SK-N-SH treated with all-trans-retinoic acid at 6 μM for 48 hours (cell line): ENCODE measurements at regions not wholly inside any gene's neighbourhood (a gene's known extent, or its start where the extent isn't known, plus 50 kb on each side); places are given as distances from the start of the nearest gene placed in this dataset.
A peak's percentile ranks its signal among the peaks of the same experiment; 100 is the strongest.

Experiments used
- ATAC-seq: fragments of 200-7000 bp; cut with Tn5 transposase; 3 replicates; pipeline ENCODE4 v1.9.1; 2020; ENCODE audit warnings: mild to moderate bottlenecking, moderate library complexity
- ARNTL ChIP-seq: fragments of 450-650 bp; formaldehyde crosslinking; IDR thresholded peaks from 2 replicates; pipeline ENCODE4 v1.5.0; 2020; ENCODE audit warnings: low read depth, mild to moderate bottlenecking, moderate library complexity, borderline replicate concordance
- BACH2 ChIP-seq: fragments of 250-450 bp; sonication (Bioruptor Pico); IDR thresholded peaks from 2 replicates; pipeline ENCODE4 v1.9.0; 2021; ENCODE audit warnings: mild to moderate bottlenecking, borderline replicate concordance
- CSDC2 ChIP-seq: fragments of 250-450 bp; sonication (Bioruptor Pico); IDR thresholded peaks from 2 replicates; pipeline ENCODE4 v1.5.0; 2020; ENCODE audit warnings: mild to moderate bottlenecking, moderate library complexity
- ESRRG ChIP-seq: fragments of 250-450 bp; sonication (Bioruptor Pico); IDR thresholded peaks from 2 replicates; pipeline ENCODE4 v1.6.1; 2021; ENCODE audit warnings: mild to moderate bottlenecking
- ISL1 ChIP-seq: fragments of 250-450 bp; sonication (Bioruptor Pico); IDR thresholded peaks from 2 replicates; pipeline ENCODE4 v2.1.2; 2022; ENCODE audit warnings: mild to moderate bottlenecking, moderate library complexity
- OSR1 ChIP-seq: fragments of 250-450 bp; sonication (Bioruptor Pico); IDR thresholded peaks from 2 replicates; pipeline ENCODE4 v1.8.0; 2022; ENCODE audit warnings: moderate library complexity, mild to moderate bottlenecking, inconsistent platforms
- PPARA ChIP-seq: fragments of 250-450 bp; sonication (Bioruptor Pico); IDR thresholded peaks from 2 replicates; pipeline ENCODE4 v1.5.0; 2020; ENCODE audit warnings: mild to moderate bottlenecking, borderline replicate concordance
- RARB ChIP-seq: fragments of 250-450 bp; sonication (Bioruptor Pico); IDR thresholded peaks from 2 replicates; pipeline ENCODE4 v1.8.0; 2021; ENCODE audit warnings: mild to moderate bottlenecking, moderate library complexity
- SNAI2 ChIP-seq: fragments of 250-450 bp; sonication (Bioruptor Pico); IDR thresholded peaks from 2 replicates; pipeline ENCODE4 v1.5.0; 2020; ENCODE audit warnings: mild to moderate bottlenecking, moderate library complexity
- TCF4 ChIP-seq: fragments of 250-450 bp; sonication (Bioruptor Pico); IDR thresholded peaks from 2 replicates; pipeline ENCODE4 v1.8.0; 2021; ENCODE audit warnings: mild to moderate bottlenecking, moderate library complexity, borderline replicate concordance
- TOX ChIP-seq: fragments of 250-450 bp; sonication (Bioruptor Pico); IDR thresholded peaks from 2 replicates; pipeline ENCODE4 v1.8.0; 2021; ENCODE audit warnings: mild to moderate bottlenecking, moderate library complexity, borderline replicate concordance
- ZC3H10 ChIP-seq: fragments of 250-450 bp; sonication (Bioruptor Pico); IDR thresholded peaks from 2 replicates; pipeline ENCODE4 v1.5.1; 2021; ENCODE audit warnings: mild to moderate bottlenecking, moderate library complexity
- ZFP3 ChIP-seq: fragments of 250-450 bp; sonication (Bioruptor Pico); IDR thresholded peaks from 2 replicates; pipeline ENCODE4 v1.5.0; 2020; ENCODE audit warnings: mild to moderate bottlenecking, moderate library complexity
- ZFP30 ChIP-seq: fragments of 450-650 bp; formaldehyde crosslinking; IDR thresholded peaks from 2 replicates; pipeline ENCODE4 v1.5.0; 2022; ENCODE audit warnings: mild to moderate bottlenecking, moderate library complexity
- ZNF565 ChIP-seq: fragments of 450-650 bp; formaldehyde crosslinking; conservative IDR thresholded peaks from 2 replicates; pipeline ENCODE4 v1.5.0; 2020; ENCODE audit warnings: low read depth, mild to moderate bottlenecking, moderate library complexity
- ZNF70 ChIP-seq: fragments of 450-650 bp; formaldehyde crosslinking; IDR thresholded peaks from 2 replicates; pipeline ENCODE4 v1.5.0; 2020; ENCODE audit warnings: mild to moderate bottlenecking, moderate library complexity
- ZNF8 ChIP-seq: fragments of 450-650 bp; formaldehyde crosslinking; IDR thresholded peaks from 2 replicates; pipeline ENCODE4 v1.5.0; 2020; ENCODE audit warnings: mild to moderate bottlenecking, moderate library complexity
- TF ChIP-seq, protein P1 (sequence below): fragments of 250-450 bp; sonication (Bioruptor Pico); IDR thresholded peaks from 2 replicates; pipeline ENCODE4 v1.5.0; 2020; ENCODE audit warnings: mild to moderate bottlenecking, moderate library complexity
- TF ChIP-seq, protein P2 (sequence below): fragments of 250-450 bp; sonication (Bioruptor Pico); IDR thresholded peaks from 2 replicates; pipeline ENCODE4 v1.5.1; 2021; ENCODE audit warnings: mild to moderate bottlenecking, moderate library complexity
- TF ChIP-seq, protein P3 (sequence below): fragments of 250-450 bp; sonication (Bioruptor Pico); IDR thresholded peaks from 2 replicates; pipeline ENCODE4 v1.5.1; 2020; ENCODE audit warnings: low read depth, mild to moderate bottlenecking, moderate library complexity
- TF ChIP-seq, protein P4 (sequence below): fragments of 250-450 bp; sonication (Bioruptor Pico); IDR thresholded peaks from 2 replicates; pipeline ENCODE4 v1.8.0; 2021; ENCODE audit warnings: low read depth, mild to moderate bottlenecking, moderate library complexity, borderline replicate concordance
- TF ChIP-seq, protein P5 (sequence below): fragments of 250-450 bp; sonication (Bioruptor Pico); IDR thresholded peaks from 2 replicates; pipeline ENCODE4 v1.8.0; 2020; ENCODE audit warnings: mild to moderate bottlenecking, moderate library complexity, borderline replicate concordance

DNA sequence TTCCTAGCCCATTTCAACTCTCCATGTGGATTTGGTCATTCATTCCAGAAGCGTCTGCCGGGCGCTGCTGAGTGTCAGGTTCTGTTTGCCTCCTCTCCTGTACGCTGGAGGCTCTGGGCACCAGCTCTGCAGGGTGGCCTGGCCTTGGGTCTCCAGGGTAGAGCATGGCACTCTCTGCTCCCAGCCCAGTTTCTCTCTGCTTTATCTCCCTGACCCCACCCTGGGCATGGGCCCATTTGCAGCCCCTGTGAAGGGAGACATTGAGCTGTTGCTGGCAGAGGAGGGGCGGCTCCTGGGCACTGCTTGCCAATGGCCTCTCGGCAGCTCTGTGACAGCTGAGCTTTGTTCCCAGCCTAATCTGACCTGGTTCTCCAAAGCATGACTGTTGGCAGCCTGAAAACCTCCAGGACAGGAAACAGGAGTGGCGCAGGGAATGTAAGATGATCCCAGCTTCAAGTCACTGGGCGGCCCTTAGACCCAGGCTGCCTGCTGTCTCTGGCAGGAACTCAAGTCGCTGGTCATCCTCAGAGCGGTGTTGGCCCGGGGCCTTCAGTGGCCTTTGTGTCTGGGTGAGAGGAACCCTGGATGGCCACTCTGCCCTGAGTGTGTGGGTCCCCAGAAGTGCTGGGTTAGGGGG is 146.8 kb downstream of the SEC14L1 start:
- ATAC-seq: peak; percentile 84

DNA sequence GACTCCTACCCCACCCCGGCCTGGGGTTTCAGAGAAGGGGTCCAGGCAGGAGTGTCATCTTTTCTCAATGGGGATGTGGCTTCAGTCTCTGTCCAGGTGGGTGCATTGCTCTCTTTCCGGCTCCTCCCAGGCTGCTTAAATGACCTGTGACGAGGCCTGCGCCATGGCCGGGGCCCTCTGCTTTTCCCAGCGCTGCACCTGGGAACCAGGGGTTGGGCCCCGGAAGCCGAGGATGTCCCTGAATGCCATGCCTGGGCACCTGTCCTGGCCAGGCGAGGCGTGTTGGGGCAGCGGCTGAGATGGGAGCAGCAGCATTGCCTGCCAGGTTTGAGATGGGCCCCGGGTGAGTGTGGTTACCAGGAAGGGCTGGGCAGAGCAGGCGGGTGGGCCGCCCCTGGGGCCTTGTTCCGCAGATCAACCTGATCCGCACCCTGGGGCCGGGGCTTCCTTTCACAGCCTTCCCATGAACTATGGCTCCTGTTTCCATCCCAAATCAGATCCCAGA is 147.4 kb downstream of the SEC14L1 start:
- ATAC-seq: peak; percentile 0; the same call in 2 of the 3 replicates
- TF ChIP-seq ESRRG (CRISPR knock-in tag): no peak
- no peak for TF ChIP-seq ZNF565
- TF ChIP-seq, protein P1, sequence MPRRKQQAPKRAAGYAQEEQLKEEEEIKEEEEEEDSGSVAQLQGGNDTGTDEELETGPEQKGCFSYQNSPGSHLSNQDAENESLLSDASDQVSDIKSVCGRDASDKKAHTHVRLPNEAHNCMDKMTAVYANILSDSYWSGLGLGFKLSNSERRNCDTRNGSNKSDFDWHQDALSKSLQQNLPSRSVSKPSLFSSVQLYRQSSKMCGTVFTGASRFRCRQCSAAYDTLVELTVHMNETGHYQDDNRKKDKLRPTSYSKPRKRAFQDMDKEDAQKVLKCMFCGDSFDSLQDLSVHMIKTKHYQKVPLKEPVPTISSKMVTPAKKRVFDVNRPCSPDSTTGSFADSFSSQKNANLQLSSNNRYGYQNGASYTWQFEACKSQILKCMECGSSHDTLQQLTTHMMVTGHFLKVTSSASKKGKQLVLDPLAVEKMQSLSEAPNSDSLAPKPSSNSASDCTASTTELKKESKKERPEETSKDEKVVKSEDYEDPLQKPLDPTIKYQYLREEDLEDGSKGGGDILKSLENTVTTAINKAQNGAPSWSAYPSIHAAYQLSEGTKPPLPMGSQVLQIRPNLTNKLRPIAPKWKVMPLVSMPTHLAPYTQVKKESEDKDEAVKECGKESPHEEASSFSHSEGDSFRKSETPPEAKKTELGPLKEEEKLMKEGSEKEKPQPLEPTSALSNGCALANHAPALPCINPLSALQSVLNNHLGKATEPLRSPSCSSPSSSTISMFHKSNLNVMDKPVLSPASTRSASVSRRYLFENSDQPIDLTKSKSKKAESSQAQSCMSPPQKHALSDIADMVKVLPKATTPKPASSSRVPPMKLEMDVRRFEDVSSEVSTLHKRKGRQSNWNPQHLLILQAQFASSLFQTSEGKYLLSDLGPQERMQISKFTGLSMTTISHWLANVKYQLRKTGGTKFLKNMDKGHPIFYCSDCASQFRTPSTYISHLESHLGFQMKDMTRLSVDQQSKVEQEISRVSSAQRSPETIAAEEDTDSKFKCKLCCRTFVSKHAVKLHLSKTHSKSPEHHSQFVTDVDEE (CRISPR knock-in tag): no peak
- no peak for TF ChIP-seq PPARA (CRISPR knock-in tag)
- TF ChIP-seq TCF4: no peak
- TF ChIP-seq ZNF8 (CRISPR knock-in tag): no peak
- no peak for TF ChIP-seq CSDC2 (CRISPR knock-in tag)
- TF ChIP-seq ZNF70 (CRISPR knock-in tag): no peak
- TF ChIP-seq, protein P2, sequence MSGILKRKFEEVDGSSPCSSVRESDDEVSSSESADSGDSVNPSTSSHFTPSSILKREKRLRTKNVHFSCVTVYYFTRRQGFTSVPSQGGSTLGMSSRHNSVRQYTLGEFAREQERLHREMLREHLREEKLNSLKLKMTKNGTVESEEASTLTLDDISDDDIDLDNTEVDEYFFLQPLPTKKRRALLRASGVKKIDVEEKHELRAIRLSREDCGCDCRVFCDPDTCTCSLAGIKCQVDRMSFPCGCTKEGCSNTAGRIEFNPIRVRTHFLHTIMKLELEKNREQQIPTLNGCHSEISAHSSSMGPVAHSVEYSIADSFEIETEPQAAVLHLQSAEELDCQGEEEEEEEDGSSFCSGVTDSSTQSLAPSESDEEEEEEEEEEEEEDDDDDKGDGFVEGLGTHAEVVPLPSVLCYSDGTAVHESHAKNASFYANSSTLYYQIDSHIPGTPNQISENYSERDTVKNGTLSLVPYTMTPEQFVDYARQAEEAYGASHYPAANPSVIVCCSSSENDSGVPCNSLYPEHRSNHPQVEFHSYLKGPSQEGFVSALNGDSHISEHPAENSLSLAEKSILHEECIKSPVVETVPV (CRISPR knock-in tag): no peak
- no peak for TF ChIP-seq BACH2 (CRISPR knock-in tag)
- no peak for TF ChIP-seq ZC3H10 (CRISPR knock-in tag)
- no peak for TF ChIP-seq TOX (CRISPR knock-in tag)

More for the DNA sequence above, 146.8 kb downstream of the SEC14L1 start:
- TF ChIP-seq PPARA (CRISPR knock-in tag): no peak
- TF ChIP-seq ESRRG (CRISPR knock-in tag): no peak
- TF ChIP-seq, protein P2 (CRISPR knock-in tag): no peak
- 0 out of 2 replicates have a peak, but pooled peaks have one; percentile 3 for TF ChIP-seq CSDC2 (CRISPR knock-in tag)
- TF ChIP-seq, protein P3, sequence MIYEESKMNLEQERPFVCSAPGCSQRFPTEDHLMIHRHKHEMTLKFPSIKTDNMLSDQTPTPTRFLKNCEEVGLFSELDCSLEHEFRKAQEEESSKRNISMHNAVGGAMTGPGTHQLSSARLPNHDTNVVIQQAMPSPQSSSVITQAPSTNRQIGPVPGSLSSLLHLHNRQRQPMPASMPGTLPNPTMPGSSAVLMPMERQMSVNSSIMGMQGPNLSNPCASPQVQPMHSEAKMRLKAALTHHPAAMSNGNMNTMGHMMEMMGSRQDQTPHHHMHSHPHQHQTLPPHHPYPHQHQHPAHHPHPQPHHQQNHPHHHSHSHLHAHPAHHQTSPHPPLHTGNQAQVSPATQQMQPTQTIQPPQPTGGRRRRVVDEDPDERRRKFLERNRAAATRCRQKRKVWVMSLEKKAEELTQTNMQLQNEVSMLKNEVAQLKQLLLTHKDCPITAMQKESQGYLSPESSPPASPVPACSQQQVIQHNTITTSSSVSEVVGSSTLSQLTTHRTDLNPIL: no peak
- TF ChIP-seq SNAI2 (CRISPR knock-in tag): no peak
- TF ChIP-seq TCF4: no peak
- TF ChIP-seq, protein P4, sequence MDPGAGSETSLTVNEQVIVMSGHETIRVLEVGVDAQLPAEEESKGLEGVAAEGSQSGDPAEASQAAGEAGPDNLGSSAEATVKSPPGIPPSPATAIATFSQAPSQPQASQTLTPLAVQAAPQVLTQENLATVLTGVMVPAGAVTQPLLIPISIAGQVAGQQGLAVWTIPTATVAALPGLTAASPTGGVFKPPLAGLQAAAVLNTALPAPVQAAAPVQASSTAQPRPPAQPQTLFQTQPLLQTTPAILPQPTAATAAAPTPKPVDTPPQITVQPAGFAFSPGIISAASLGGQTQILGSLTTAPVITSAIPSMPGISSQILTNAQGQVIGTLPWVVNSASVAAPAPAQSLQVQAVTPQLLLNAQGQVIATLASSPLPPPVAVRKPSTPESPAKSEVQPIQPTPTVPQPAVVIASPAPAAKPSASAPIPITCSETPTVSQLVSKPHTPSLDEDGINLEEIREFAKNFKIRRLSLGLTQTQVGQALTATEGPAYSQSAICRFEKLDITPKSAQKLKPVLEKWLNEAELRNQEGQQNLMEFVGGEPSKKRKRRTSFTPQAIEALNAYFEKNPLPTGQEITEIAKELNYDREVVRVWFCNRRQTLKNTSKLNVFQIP: no peak
- no peak for TF ChIP-seq ZFP30 (CRISPR knock-in tag)
- no peak; the same call in 1 of the 2 replicates for TF ChIP-seq RARB (CRISPR knock-in tag)
- no peak for TF ChIP-seq ZNF70 (CRISPR knock-in tag)
- no peak for TF ChIP-seq ZNF8 (CRISPR knock-in tag)
- no peak; the same call in none of the 2 replicates for TF ChIP-seq ZFP3
- no peak for TF ChIP-seq TOX (CRISPR knock-in tag)
- no peak for TF ChIP-seq ARNTL (CRISPR knock-in tag)
- TF ChIP-seq BACH2 (CRISPR knock-in tag): no peak
- TF ChIP-seq, protein P5, sequence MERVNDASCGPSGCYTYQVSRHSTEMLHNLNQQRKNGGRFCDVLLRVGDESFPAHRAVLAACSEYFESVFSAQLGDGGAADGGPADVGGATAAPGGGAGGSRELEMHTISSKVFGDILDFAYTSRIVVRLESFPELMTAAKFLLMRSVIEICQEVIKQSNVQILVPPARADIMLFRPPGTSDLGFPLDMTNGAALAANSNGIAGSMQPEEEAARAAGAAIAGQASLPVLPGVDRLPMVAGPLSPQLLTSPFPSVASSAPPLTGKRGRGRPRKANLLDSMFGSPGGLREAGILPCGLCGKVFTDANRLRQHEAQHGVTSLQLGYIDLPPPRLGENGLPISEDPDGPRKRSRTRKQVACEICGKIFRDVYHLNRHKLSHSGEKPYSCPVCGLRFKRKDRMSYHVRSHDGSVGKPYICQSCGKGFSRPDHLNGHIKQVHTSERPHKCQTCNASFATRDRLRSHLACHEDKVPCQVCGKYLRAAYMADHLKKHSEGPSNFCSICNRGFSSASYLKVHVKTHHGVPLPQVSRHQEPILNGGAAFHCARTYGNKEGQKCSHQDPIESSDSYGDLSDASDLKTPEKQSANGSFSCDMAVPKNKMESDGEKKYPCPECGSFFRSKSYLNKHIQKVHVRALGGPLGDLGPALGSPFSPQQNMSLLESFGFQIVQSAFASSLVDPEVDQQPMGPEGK (CRISPR knock-in tag): no peak
- TF ChIP-seq, protein P1 (CRISPR knock-in tag): 0 out of 2 replicates have a peak, but pooled peaks have one; percentile 7
- TF ChIP-seq OSR1 (CRISPR knock-in tag): no peak
- peak; percentile 54; the same call in 1 of the 2 replicates for TF ChIP-seq ZC3H10 (CRISPR knock-in tag)
- TF ChIP-seq ZNF565: no peak
- TF ChIP-seq ISL1 (CRISPR knock-in tag): no peak; the same call in 1 of the 2 replicates
